HL-60 (cell line): ENCODE measurements at regions not wholly inside any gene's neighbourhood (a gene's known extent, or its start where the extent isn't known, plus 50 kb on each side); places are given as distances from the start of the nearest gene placed in this dataset.
"Not testable (repeated sequence)": the region's sequence is repeated elsewhere in the genome, so short reads cannot be mapped to it uniquely, and the experiment has no call there.

Experiments used
- DNase-seq, 2 experiments: peaks; one replicate each; pipeline ENCODE4 v3.0.0-alpha.2; 2010 to 2020; ENCODE audit warnings: low read depth in 1 of 2, low spot score in 1 of 2
- H3K27ac ChIP-seq: fragments of 250-450 bp; sonication (Bioruptor Pico); replicated peaks from 2 replicates; pipeline ENCODE4 v1.5.1; 2020; ENCODE audit warnings: mild to moderate bottlenecking, moderate library complexity
- H3K27me3 ChIP-seq: fragments of 250-450 bp; sonication (Bioruptor Pico); 2 replicates; pipeline ENCODE4 v1.5.1; 2021; ENCODE audit warnings: mild to moderate bottlenecking, moderate library complexity; ENCODE audit not compliant: insufficient read depth, poor library complexity, severe bottlenecking
- H3K4me3 ChIP-seq: replicated peaks from 2 replicates; pipeline ENCODE4 v1.5.1; 2011; ENCODE audit warnings: mild to moderate bottlenecking, control low read depth, low read length; ENCODE audit not compliant: insufficient read depth
- GABPA ChIP-seq: IDR thresholded peaks from 2 replicates; pipeline ENCODE4 v1.6.1; 2012; ENCODE audit warnings: low read depth
- POLR2AphosphoS5 ChIP-seq: IDR thresholded peaks from 2 replicates; pipeline ENCODE4 v1.6.1; 2012; ENCODE audit warnings: low read depth
- SPI1 ChIP-seq: IDR thresholded peaks from 2 replicates; pipeline ENCODE4 v1.6.1; 2012; ENCODE audit warnings: low read depth, mild to moderate bottlenecking, borderline replicate concordance
- TF ChIP-seq, protein P1 (sequence below): IDR thresholded peaks from one replicate; pipeline ENCODE4 v1.5.1; 2011; ENCODE audit warnings: low read length, control low read depth, inconsistent platforms; ENCODE audit not compliant: insufficient read depth
- TF ChIP-seq, protein P2 (sequence below): IDR thresholded peaks from 2 replicates; pipeline ENCODE4 v1.6.1; 2012; ENCODE audit warnings: low read depth; ENCODE audit not compliant: insufficient replicate concordance

DNA sequence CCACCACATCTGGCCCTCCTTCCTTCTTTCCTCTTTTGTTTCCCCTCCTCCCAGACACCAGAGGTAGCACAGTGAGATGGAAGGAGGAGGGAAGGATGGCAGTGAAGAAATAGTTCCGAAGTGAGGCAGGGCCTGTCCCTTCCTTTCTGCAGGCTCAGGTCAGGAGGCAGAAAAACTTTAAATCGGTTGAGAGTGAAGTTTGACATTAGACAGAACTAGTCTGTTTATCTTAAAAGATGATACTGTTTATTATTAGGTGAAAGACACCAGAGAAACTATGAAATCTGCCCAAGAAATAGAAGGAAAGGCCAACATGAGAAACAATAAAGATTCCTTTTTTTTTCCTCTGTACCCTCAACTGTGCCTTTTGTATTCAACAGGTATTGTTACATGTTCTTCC lies 670.3 kb downstream of the UTRN start:
- Histone ChIP-seq H3K27ac (no peak overlapping the region), H3K27me3 (no peaks in the 10 kb centered on the region), H3K4me3 (no peak overlapping the region)
- DNase-seq, result no peak
- TF ChIP-seq, protein P1, sequence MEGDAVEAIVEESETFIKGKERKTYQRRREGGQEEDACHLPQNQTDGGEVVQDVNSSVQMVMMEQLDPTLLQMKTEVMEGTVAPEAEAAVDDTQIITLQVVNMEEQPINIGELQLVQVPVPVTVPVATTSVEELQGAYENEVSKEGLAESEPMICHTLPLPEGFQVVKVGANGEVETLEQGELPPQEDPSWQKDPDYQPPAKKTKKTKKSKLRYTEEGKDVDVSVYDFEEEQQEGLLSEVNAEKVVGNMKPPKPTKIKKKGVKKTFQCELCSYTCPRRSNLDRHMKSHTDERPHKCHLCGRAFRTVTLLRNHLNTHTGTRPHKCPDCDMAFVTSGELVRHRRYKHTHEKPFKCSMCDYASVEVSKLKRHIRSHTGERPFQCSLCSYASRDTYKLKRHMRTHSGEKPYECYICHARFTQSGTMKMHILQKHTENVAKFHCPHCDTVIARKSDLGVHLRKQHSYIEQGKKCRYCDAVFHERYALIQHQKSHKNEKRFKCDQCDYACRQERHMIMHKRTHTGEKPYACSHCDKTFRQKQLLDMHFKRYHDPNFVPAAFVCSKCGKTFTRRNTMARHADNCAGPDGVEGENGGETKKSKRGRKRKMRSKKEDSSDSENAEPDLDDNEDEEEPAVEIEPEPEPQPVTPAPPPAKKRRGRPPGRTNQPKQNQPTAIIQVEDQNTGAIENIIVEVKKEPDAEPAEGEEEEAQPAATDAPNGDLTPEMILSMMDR, result no peak
- TF ChIP-seq SPI1, result no peak
- TF ChIP-seq POLR2AphosphoS5, result no peak
- TF ChIP-seq, protein P2, sequence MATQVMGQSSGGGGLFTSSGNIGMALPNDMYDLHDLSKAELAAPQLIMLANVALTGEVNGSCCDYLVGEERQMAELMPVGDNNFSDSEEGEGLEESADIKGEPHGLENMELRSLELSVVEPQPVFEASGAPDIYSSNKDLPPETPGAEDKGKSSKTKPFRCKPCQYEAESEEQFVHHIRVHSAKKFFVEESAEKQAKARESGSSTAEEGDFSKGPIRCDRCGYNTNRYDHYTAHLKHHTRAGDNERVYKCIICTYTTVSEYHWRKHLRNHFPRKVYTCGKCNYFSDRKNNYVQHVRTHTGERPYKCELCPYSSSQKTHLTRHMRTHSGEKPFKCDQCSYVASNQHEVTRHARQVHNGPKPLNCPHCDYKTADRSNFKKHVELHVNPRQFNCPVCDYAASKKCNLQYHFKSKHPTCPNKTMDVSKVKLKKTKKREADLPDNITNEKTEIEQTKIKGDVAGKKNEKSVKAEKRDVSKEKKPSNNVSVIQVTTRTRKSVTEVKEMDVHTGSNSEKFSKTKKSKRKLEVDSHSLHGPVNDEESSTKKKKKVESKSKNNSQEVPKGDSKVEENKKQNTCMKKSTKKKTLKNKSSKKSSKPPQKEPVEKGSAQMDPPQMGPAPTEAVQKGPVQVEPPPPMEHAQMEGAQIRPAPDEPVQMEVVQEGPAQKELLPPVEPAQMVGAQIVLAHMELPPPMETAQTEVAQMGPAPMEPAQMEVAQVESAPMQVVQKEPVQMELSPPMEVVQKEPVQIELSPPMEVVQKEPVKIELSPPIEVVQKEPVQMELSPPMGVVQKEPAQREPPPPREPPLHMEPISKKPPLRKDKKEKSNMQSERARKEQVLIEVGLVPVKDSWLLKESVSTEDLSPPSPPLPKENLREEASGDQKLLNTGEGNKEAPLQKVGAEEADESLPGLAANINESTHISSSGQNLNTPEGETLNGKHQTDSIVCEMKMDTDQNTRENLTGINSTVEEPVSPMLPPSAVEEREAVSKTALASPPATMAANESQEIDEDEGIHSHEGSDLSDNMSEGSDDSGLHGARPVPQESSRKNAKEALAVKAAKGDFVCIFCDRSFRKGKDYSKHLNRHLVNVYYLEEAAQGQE, result no peak
- no peak for TF ChIP-seq GABPA

DNA sequence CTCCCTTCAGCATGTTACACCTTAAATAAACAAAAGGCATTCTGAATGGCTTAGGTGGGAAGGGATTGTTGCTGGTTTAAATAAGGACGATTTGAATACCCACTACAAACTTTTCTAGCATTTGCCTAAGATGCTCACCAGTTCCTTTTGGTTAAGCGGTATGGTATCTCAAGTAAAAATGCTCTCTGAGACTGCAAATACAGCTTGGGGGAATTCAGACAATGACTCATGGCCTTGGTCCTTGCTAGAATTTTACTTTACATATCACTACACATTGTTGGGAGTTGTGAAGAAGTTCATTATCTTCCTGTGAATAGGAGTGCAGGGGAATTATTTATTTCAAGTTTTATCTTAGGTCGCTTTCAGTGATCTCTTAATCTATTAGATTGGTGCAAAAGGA lies 670.7 kb downstream of the UTRN start:
- no peak overlapping the region for H3K27ac ChIP-seq
- TF ChIP-seq, protein P1, result no peak
- TF ChIP-seq, protein P2, result no peak
- TF ChIP-seq POLR2AphosphoS5, result no peak
- TF ChIP-seq GABPA, result no peak
- TF ChIP-seq SPI1, result no peak
- H3K27me3 ChIP-seq, result no peaks in the 10 kb centered on the region
- no peak overlapping the region for H3K4me3 ChIP-seq
- no peak for DNase-seq

DNA sequence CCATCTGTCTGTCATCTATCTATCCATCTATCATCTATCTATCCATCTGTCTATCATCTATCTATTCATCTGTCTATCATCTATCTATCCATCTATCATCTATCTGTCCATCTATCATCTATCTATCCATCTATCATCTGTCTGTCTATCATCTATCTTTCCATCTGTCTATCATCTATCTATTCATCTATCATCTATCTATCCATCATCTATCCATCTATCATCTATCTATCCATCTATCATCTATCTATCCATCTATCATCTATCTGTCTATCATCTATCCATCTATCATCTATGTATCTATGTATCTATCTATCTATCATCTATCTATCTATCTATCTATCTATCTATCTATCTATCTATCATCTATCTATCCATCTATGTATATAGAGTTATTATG lies 671.6 kb downstream of the UTRN start:
- not testable (repeated sequence) for H3K27ac ChIP-seq, H3K27me3 ChIP-seq, H3K4me3 ChIP-seq, DNase-seq

DNA sequence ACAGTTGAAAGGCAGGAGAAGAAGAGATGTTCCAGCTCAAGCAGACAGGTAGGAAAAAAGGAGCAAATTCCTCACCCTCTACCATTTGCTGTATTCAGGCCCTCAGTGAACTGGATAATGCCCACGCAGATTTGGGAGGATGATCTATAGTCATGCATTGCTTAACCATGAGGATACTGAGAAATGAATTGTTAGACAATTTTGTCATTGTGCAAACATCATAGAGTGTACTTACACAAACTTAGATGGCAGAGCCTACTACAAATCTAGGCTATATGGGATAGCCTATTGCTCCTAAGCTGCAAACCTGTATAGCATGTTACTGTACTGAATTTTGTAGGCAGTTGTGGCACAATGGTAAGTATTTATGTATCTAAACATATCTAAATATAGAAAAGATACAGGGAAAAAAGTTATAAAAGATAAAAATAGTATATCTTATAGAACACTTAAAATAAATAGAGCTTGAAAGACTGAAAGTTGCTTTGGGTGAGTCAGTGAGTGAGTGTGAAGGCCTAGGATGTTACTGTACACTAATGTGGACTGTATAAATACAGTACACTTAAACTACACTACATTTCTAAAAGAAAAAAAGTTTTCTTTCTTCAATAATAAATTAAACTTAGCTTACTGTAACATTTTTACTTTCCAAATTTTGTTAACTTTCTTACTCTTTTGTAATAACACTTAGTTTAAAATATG lies 672.3 kb downstream of the UTRN start:
- no peak for TF ChIP-seq SPI1
- no peak for TF ChIP-seq POLR2AphosphoS5
- no peak for DNase-seq
- Histone ChIP-seq H3K27me3 (no peaks in the 10 kb centered on the region), H3K4me3 (no peak overlapping the region), H3K27ac (no peak overlapping the region)

DNA sequence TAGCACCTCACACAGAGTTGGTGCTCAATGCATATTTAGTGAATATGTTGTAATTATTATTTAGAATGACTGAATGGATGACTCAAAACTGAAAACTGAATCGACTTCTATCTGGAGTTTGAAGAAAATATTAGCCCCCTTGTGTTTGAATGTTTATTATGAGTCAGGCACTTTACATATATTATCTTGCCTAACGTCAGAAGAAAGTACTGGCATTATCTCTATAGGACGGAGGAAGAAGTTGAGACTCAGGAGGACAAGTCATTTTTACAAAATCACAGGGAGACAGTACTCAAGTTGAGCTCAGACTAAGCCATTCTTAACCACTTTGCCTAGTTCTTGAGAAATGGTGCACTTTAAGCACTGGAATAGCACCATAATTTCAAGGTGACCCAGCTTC lies 684.0 kb downstream of the UTRN start:
- Histone ChIP-seq H3K4me3 (no peak overlapping the region), H3K27me3 (no peaks in the 10 kb centered on the region), H3K27ac (no peak overlapping the region)
- TF ChIP-seq POLR2AphosphoS5 (no peak), GABPA (no peak), SPI1 (no peak)
- TF ChIP-seq, protein P1, result no peak
- TF ChIP-seq, protein P2, result no peak
- DNase-seq, result no peak
